22Rv1 (cell line): ENCODE measurements at regions not wholly inside any gene's neighbourhood (a gene's known extent, or its start where the extent isn't known, plus 50 kb on each side); places are given as distances from the start of the nearest gene placed in this dataset.

Experiments used
- H3K27ac ChIP-seq: fragments of 450-650 bp; 2 replicates; pipeline ENCODE4 v1.5.1; 2017
- CTCF ChIP-seq: fragments of 450-650 bp; IDR thresholded peaks from 2 replicates; pipeline ENCODE4 v1.5.1; 2017; ENCODE audit warnings: mild to moderate bottlenecking
- ZFX ChIP-seq: fragments of 450-650 bp; IDR thresholded peaks from 2 replicates; pipeline ENCODE4 v1.6.1; 2017; ENCODE audit warnings: antibody characterized with exemption, borderline replicate concordance

DNA sequence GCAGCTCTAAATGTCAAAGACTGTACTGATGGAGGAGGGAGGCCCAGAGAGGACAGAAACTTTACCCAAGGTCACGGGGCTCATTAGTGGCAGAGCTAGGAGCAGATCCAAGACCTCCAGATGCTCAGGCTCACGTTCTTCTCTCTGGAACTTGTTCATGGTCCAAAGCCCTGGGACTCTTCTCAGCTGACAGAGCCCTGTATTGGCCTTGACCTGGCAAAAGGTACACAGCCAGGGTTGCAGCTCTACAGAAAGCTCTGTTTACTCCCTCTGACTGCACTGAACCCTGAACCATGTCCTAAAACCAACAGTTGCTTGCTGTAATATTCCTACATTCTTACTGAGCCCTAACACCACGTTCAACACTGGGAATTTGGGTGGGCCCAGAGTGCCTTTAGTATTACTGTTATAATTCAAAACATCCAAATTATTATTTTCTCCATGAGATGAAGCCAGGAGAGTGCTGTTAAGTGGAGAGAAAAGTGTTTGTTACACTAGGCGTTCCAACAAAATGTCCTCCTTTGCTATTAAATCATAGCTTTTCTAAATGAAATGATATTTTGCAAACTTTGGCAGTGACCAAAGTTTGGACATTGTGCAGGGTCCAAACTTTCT is 602.4 kb upstream of the CLINT1 start:
- TF ChIP-seq ZFX (no peak), CTCF (no peak)
- no peak overlapping the region for H3K27ac ChIP-seq

- no peak overlapping the region for H3K27ac ChIP-seq
- TF ChIP-seq ZFX (no peak), CTCF (no peak)
Measured at GRCh38 chr5:158458086-158458485, 599.1 kb upstream of the CLINT1 start.

GRCh38 chr5:158456756-158457155 is 597.8 kb upstream of the CLINT1 start:
- no peak overlapping the region for H3K27ac ChIP-seq
- TF ChIP-seq ZFX (no peak), CTCF (no peak)

- TF ChIP-seq ZFX = no peak
- no peak for TF ChIP-seq CTCF
- no peak overlapping the region for H3K27ac ChIP-seq
Measured at GRCh38 chr5:158456241-158456640, 597.3 kb upstream of the CLINT1 start.

DNA sequence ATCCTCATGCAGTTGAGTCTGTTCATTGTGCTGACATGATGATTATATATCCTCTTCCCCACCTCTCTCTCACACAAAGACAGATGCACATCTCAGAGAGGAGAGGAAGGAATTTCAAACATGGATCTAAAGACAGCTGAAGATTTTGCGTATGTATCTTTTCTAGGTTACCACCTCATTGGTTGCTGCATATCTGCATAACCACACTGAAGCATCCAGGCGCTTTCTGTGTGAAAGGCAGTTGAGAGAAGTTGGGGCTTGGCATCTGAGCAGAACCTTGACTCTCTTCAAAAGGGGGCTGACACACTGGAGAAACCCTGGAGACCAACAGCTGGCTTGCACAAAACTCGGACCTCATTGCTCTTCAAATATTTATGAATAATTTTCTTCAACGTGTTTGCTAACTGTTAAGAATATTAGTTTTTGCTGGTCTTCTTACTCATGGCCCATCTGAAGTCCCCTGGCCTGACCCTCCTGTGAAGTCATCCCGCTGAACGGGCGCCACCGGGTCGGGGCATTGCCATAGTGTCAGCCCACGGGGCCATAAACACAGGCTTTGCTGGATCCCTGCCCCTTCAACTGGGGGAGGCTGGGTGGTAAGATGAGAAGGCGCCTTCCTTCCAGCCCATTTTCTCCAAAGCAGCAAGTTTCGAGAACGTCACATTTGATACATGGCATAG is 593.2 kb upstream of the CLINT1 start:
- TF ChIP-seq ZFX (no peak), CTCF (no peak)
- no peak overlapping the region for H3K27ac ChIP-seq

- H3K27ac ChIP-seq = no peak overlapping the region
Measured at GRCh38 chr5:158451203-158451992, 592.5 kb upstream of the CLINT1 start.

More at GRCh38 chr5:158451203-158451992, 592.5 kb upstream of the CLINT1 start:
- TF ChIP-seq CTCF (no peak), ZFX (no peak)
